GM23338 (cell line): ENCODE measurements at regions not wholly inside any gene's neighbourhood (a gene's known extent, or its start where the extent isn't known, plus 50 kb on each side); places are given as distances from the start of the nearest gene placed in this dataset.

ENCODE experiments used
- ATAC-seq: fragments of 200-7000 bp; cut with Tn5 transposase; 3 replicates; pipeline ENCODE4 v1.9.1; 2020
- DNase-seq: peaks from one replicate; pipeline ENCODE4 v3.0.0-alpha.2; 2015; ENCODE audit warnings: low spot score
- H2AFZ ChIP-seq: fragments of 200-600 bp; sonication (generic); 2 replicates; pipeline ENCODE4 v1.8.0; 2016; ENCODE audit warnings: antibody characterized with exemption, mild to moderate bottlenecking, moderate library complexity
- H3F3A ChIP-seq: fragments of 200-600 bp; sonication (generic); replicated peaks from 2 replicates; pipeline ENCODE4 v1.8.0; 2017; ENCODE audit warnings: antibody characterized with exemption, mixed run types, low read depth
- H3K27ac ChIP-seq: fragments of 200-600 bp; sonication (generic); 2 replicates; pipeline ENCODE4 v1.6.1; 2016; ENCODE audit warnings: low read depth
- H3K27me3 ChIP-seq: fragments of 200-600 bp; sonication (generic); 2 replicates; pipeline ENCODE4 v1.8.0; 2016; ENCODE audit warnings: mild to moderate bottlenecking, mixed run types, moderate library complexity; ENCODE audit not compliant: insufficient read depth
- H3K36me3 ChIP-seq: fragments of 200-600 bp; sonication (generic); 2 replicates; pipeline ENCODE4 v1.8.0; 2016; ENCODE audit warnings: mild to moderate bottlenecking; ENCODE audit not compliant: insufficient read depth
- H3K4me1 ChIP-seq: fragments of 200-600 bp; sonication (generic); 2 replicates; pipeline ENCODE4 v1.8.0; 2016; ENCODE audit warnings: mild to moderate bottlenecking, moderate library complexity; ENCODE audit not compliant: insufficient read depth
- H3K4me2 ChIP-seq: fragments of 200-600 bp; sonication (generic); 2 replicates; pipeline ENCODE4 v1.7.1; 2017; ENCODE audit warnings: mixed run types
- H3K4me3 ChIP-seq: fragments of 200-600 bp; sonication (generic); 2 replicates; pipeline ENCODE4 v1.6.1; 2016; ENCODE audit warnings: mixed run types
- H3K79me2 ChIP-seq: fragments of 200-600 bp; sonication (generic); replicated peaks from 2 replicates; pipeline ENCODE4 v1.8.0; 2017; ENCODE audit warnings: mild to moderate bottlenecking; ENCODE audit not compliant: insufficient read depth
- H3K9me2 ChIP-seq: fragments of 200-600 bp; sonication (generic); 2 replicates; pipeline ENCODE4 v1.8.0; 2017; ENCODE audit not compliant: insufficient read depth
- H4K20me1 ChIP-seq: fragments of 200-600 bp; sonication (generic); replicated peaks from 2 replicates; pipeline ENCODE4 v1.8.0; 2017; ENCODE audit warnings: mild to moderate bottlenecking; ENCODE audit not compliant: insufficient read depth
- H3K27ac Mint-ChIP-seq: 2 replicates; pipeline ENCODE4 v1.8.0; 2020; ENCODE audit warnings: inconsistent platforms, mild to moderate bottlenecking, moderate library complexity, mixed read lengths
- H3K27me3 Mint-ChIP-seq: 3 replicates; pipeline ENCODE4 v1.8.0; 2022; ENCODE audit warnings: low read depth, mild to moderate bottlenecking, moderate library complexity, mixed read lengths, inconsistent platforms; ENCODE audit not compliant: insufficient read depth, poor library complexity
- H3K36me3 Mint-ChIP-seq: 3 replicates; pipeline ENCODE4 v1.8.0; 2021; ENCODE audit warnings: low read depth, mild to moderate bottlenecking, inconsistent platforms, moderate library complexity, mixed read lengths
- H3K4me1 Mint-ChIP-seq: 3 replicates; pipeline ENCODE4 v1.8.0; 2020; ENCODE audit warnings: mild to moderate bottlenecking, inconsistent platforms, mixed read lengths
- H3K4me3 Mint-ChIP-seq: 3 replicates; pipeline ENCODE4 v1.8.0; 2021; ENCODE audit warnings: moderate library complexity, mild to moderate bottlenecking, inconsistent platforms, mixed read lengths
- H3K9me3 Mint-ChIP-seq: 3 replicates; pipeline ENCODE4 v1.8.0; 2020; ENCODE audit warnings: moderate library complexity, mild to moderate bottlenecking, inconsistent platforms, mixed read lengths
- CREB1 ChIP-seq: fragments of 250-450 bp; sonication (Bioruptor Pico); IDR thresholded peaks from 2 replicates; pipeline ENCODE4 v1.5.0; 2020; ENCODE audit warnings: low read depth, mild to moderate bottlenecking, moderate library complexity
- EZH2 ChIP-seq: fragments of 200-600 bp; sonication (generic); IDR thresholded peaks from one replicate; pipeline ENCODE4 v1.8.0; 2017; ENCODE audit warnings: antibody characterized with exemption, mild to moderate bottlenecking, low read depth; ENCODE audit not compliant: unreplicated experiment
- EZH2phosphoT487 ChIP-seq: fragments of 200-600 bp; sonication (generic); IDR thresholded peaks from one replicate; pipeline ENCODE4 v1.8.1; 2018; ENCODE audit warnings: antibody characterized with exemption; ENCODE audit not compliant: unreplicated experiment
- JUNB ChIP-seq: IDR thresholded peaks from one replicate; pipeline ENCODE4 v1.6.1; 2016; ENCODE audit warnings: antibody characterized with exemption; ENCODE audit not compliant: unreplicated experiment
- NANOG ChIP-seq: IDR thresholded peaks from 2 replicates; pipeline ENCODE4 v1.6.1; 2016; ENCODE audit warnings: antibody characterized with exemption, borderline replicate concordance
- REST ChIP-seq: IDR thresholded peaks from one replicate; pipeline ENCODE4 v1.6.1; 2018; ENCODE audit warnings: antibody characterized with exemption; ENCODE audit not compliant: unreplicated experiment
- STAT1 ChIP-seq: IDR thresholded peaks from one replicate; pipeline ENCODE4 v1.6.1; 2016; ENCODE audit warnings: antibody characterized with exemption; ENCODE audit not compliant: unreplicated experiment
- ZNF114 ChIP-seq: fragments of 250-450 bp; sonication (Bioruptor Pico); IDR thresholded peaks from 2 replicates; pipeline ENCODE4 v1.5.0; 2020; ENCODE audit warnings: mild to moderate bottlenecking, moderate library complexity
- ZNF331 ChIP-seq: fragments of 250-450 bp; sonication (Bioruptor Pico); IDR thresholded peaks from 2 replicates; pipeline ENCODE4 v1.5.0; 2020; ENCODE audit warnings: low read depth, mild to moderate bottlenecking, moderate library complexity
- ZNF462 ChIP-seq: fragments of 250-450 bp; sonication (Bioruptor Pico); IDR thresholded peaks from 2 replicates; pipeline ENCODE4 v1.5.0; 2020; ENCODE audit warnings: mild to moderate bottlenecking, moderate library complexity
- TF ChIP-seq, protein P1 (sequence below), 2 experiments: fragments of 200-600 bp in 1 of 2; sonication (generic) in 1 of 2; conservative IDR thresholded peaks; 2 replicates each; pipeline versions ENCODE4 v1.5.1 to v1.6.1; 2016 to 2017; ENCODE audit warnings: antibody characterized with exemption in 2 of 2, low read depth in 2 of 2, mild to moderate bottlenecking in 2 of 2, moderate library complexity in 1 of 2

DNA sequence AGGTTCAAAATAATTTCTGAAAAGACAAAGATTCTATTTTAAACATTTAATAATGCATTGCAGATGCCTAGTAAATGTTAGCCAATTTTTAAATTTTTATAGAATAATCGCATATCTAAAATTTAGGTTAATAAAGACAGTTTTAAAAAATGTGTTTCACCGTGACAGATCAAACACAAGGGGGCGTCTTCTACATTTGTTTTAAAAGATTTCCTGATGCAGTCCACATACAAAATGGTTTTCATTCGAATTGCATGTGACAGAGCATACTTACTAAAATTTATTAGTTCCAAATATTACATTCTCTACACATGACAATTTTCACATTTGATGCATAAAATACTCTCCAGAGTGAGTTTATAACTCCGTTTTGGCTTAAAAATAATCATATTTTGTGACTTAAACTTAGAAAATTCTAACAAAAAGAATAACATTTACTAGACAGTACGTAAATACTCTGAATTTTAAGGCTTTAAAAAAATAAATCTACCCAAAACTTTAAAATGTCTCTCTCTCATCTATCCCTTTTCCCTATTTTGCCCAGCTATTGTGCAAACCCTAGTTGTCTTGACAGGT, 75.5 kb downstream of the ADAMTS1 start:
- H2AFZ ChIP-seq, result no peak overlapping the region
- no peak overlapping the region for H3K4me2 ChIP-seq
- TF ChIP-seq STAT1, result no peak
- TF ChIP-seq, protein P1, sequence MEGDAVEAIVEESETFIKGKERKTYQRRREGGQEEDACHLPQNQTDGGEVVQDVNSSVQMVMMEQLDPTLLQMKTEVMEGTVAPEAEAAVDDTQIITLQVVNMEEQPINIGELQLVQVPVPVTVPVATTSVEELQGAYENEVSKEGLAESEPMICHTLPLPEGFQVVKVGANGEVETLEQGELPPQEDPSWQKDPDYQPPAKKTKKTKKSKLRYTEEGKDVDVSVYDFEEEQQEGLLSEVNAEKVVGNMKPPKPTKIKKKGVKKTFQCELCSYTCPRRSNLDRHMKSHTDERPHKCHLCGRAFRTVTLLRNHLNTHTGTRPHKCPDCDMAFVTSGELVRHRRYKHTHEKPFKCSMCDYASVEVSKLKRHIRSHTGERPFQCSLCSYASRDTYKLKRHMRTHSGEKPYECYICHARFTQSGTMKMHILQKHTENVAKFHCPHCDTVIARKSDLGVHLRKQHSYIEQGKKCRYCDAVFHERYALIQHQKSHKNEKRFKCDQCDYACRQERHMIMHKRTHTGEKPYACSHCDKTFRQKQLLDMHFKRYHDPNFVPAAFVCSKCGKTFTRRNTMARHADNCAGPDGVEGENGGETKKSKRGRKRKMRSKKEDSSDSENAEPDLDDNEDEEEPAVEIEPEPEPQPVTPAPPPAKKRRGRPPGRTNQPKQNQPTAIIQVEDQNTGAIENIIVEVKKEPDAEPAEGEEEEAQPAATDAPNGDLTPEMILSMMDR (conservative IDR thresholded peaks at IDR 0.05; ENCODE audit: low read depth in 2 of 2), result peak; percentile 49 to 73
- H3K79me2 ChIP-seq, result no peaks in the 10 kb centered on the region
- H3K36me3 ChIP-seq, result no peaks in the 10 kb centered on the region
- no peaks in the 10 kb centered on the region; the same call in 1 of the 2 replicates for H3K4me1 ChIP-seq
- Mint-ChIP-seq H3K4me3 (no peak overlapping the region), H3K9me3 (no peaks in the 10 kb centered on the region), H3K4me1 (peaks cover 3% of the 10 kb centered on the region; the same call in 2 of the 3 replicates), H3K36me3 (no peaks in the 10 kb centered on the region), H3K27ac (no peak overlapping the region), H3K27me3 (no peaks in the 10 kb centered on the region)
- DNase-seq (peak; percentile 64), ATAC-seq (no peak)
- H3F3A ChIP-seq, result no peaks in the 10 kb centered on the region
- H3K9me2 ChIP-seq, result no peaks in the 10 kb centered on the region
- H4K20me1 ChIP-seq, result no peaks in the 10 kb centered on the region
- no peak overlapping the region for H3K27ac ChIP-seq
- H3K27me3 ChIP-seq, result no peaks in the 10 kb centered on the region
- no peak overlapping the region for H3K4me3 ChIP-seq

DNA sequence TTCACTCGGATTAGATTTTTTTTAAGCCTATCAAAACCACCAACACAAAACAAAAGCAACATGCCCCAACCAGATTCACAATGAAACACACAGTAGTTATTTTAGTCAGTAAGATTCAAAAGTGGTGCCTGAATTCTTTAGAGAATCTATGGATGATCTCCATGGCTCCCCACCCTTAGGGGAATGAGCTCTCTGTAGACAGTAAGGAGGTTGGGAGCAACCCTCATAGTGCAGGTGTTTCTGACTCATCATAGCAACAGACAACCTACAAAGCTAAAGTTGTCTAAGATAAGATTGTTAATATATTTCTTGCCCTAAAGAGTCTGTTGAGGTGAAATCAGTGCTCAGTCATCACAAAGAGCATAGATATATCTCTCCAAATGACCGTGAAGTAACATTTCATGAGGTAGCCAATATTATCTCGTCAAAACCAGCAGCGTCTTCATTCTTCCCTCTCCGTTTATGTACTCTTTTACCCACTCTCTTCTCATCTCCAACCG, 78.3 kb downstream of the ADAMTS1 start:
- no peak overlapping the region for H2AFZ ChIP-seq
- H3K4me3 ChIP-seq, result no peak overlapping the region
- H3K4me1 Mint-ChIP-seq, result no peaks in the 10 kb centered on the region
- no peaks in the 10 kb centered on the region for H3K9me2 ChIP-seq
- no peaks in the 10 kb centered on the region for H3K79me2 ChIP-seq
- DNase-seq (no peak), ATAC-seq (no peak)
- H3F3A ChIP-seq, result no peaks in the 10 kb centered on the region
- H3K27ac Mint-ChIP-seq, result no peak overlapping the region
- H3K36me3 Mint-ChIP-seq, result no peaks in the 10 kb centered on the region
- H3K27me3 Mint-ChIP-seq, result no peaks in the 10 kb centered on the region
- no peak overlapping the region for H3K27ac ChIP-seq
- H4K20me1 ChIP-seq, result no peaks in the 10 kb centered on the region
- no peaks in the 10 kb centered on the region for H3K27me3 ChIP-seq
- H3K4me2 ChIP-seq, result no peak overlapping the region
- H3K36me3 ChIP-seq, result no peaks in the 10 kb centered on the region
- H3K9me3 Mint-ChIP-seq, result no peaks in the 10 kb centered on the region
- no peaks in the 10 kb centered on the region for H3K4me1 ChIP-seq
- no peak overlapping the region for H3K4me3 Mint-ChIP-seq
- TF ChIP-seq REST (no peak), NANOG (no peak), ZNF462 (CRISPR knock-in tag) (no peak), EZH2 (no peak), JUNB (no peak), EZH2phosphoT487 (no peak), CREB1 (no peak), ZNF114 (CRISPR knock-in tag) (no peak), ZNF331 (CRISPR knock-in tag) (no peak)
